SK-N-SH treated with all-trans-retinoic acid at 6 μM for 48 hours (cell line): ENCODE measurements at regions not wholly inside any gene's neighbourhood (a gene's known extent, or its start where the extent isn't known, plus 50 kb on each side); places are given as distances from the start of the nearest gene placed in this dataset.

Experiments used
- ATAC-seq: fragments of 200-7000 bp; cut with Tn5 transposase; 3 replicates; pipeline ENCODE4 v1.9.1; 2020; ENCODE audit warnings: mild to moderate bottlenecking, moderate library complexity
- BACH2 ChIP-seq: fragments of 250-450 bp; sonication (Bioruptor Pico); IDR thresholded peaks from 2 replicates; pipeline ENCODE4 v1.9.0; 2021; ENCODE audit warnings: mild to moderate bottlenecking, borderline replicate concordance
- CSDC2 ChIP-seq: fragments of 250-450 bp; sonication (Bioruptor Pico); IDR thresholded peaks from 2 replicates; pipeline ENCODE4 v1.5.0; 2020; ENCODE audit warnings: mild to moderate bottlenecking, moderate library complexity
- ESRRG ChIP-seq: fragments of 250-450 bp; sonication (Bioruptor Pico); IDR thresholded peaks from 2 replicates; pipeline ENCODE4 v1.6.1; 2021; ENCODE audit warnings: mild to moderate bottlenecking
- GLIS3 ChIP-seq: fragments of 250-450 bp; sonication (Bioruptor Pico); IDR thresholded peaks from 2 replicates; pipeline ENCODE4 v1.5.0; 2020; ENCODE audit warnings: mild to moderate bottlenecking, moderate library complexity
- ISL1 ChIP-seq: fragments of 250-450 bp; sonication (Bioruptor Pico); IDR thresholded peaks from 2 replicates; pipeline ENCODE4 v2.1.2; 2022; ENCODE audit warnings: mild to moderate bottlenecking, moderate library complexity
- OSR1 ChIP-seq: fragments of 250-450 bp; sonication (Bioruptor Pico); IDR thresholded peaks from 2 replicates; pipeline ENCODE4 v1.8.0; 2022; ENCODE audit warnings: moderate library complexity, mild to moderate bottlenecking, inconsistent platforms
- PPARA ChIP-seq: fragments of 250-450 bp; sonication (Bioruptor Pico); IDR thresholded peaks from 2 replicates; pipeline ENCODE4 v1.5.0; 2020; ENCODE audit warnings: mild to moderate bottlenecking, borderline replicate concordance
- RARB ChIP-seq: fragments of 250-450 bp; sonication (Bioruptor Pico); IDR thresholded peaks from 2 replicates; pipeline ENCODE4 v1.8.0; 2021; ENCODE audit warnings: mild to moderate bottlenecking, moderate library complexity
- SNAI2 ChIP-seq: fragments of 250-450 bp; sonication (Bioruptor Pico); IDR thresholded peaks from 2 replicates; pipeline ENCODE4 v1.5.0; 2020; ENCODE audit warnings: mild to moderate bottlenecking, moderate library complexity
- TCF4 ChIP-seq: fragments of 250-450 bp; sonication (Bioruptor Pico); IDR thresholded peaks from 2 replicates; pipeline ENCODE4 v1.8.0; 2021; ENCODE audit warnings: mild to moderate bottlenecking, moderate library complexity, borderline replicate concordance
- TOX ChIP-seq: fragments of 250-450 bp; sonication (Bioruptor Pico); IDR thresholded peaks from 2 replicates; pipeline ENCODE4 v1.8.0; 2021; ENCODE audit warnings: mild to moderate bottlenecking, moderate library complexity, borderline replicate concordance
- ZFP3 ChIP-seq: fragments of 250-450 bp; sonication (Bioruptor Pico); IDR thresholded peaks from 2 replicates; pipeline ENCODE4 v1.5.0; 2020; ENCODE audit warnings: mild to moderate bottlenecking, moderate library complexity
- ZFP30 ChIP-seq: fragments of 450-650 bp; formaldehyde crosslinking; IDR thresholded peaks from 2 replicates; pipeline ENCODE4 v1.5.0; 2022; ENCODE audit warnings: mild to moderate bottlenecking, moderate library complexity
- ZNF565 ChIP-seq: fragments of 450-650 bp; formaldehyde crosslinking; conservative IDR thresholded peaks from 2 replicates; pipeline ENCODE4 v1.5.0; 2020; ENCODE audit warnings: low read depth, mild to moderate bottlenecking, moderate library complexity
- ZNF70 ChIP-seq: fragments of 450-650 bp; formaldehyde crosslinking; IDR thresholded peaks from 2 replicates; pipeline ENCODE4 v1.5.0; 2020; ENCODE audit warnings: mild to moderate bottlenecking, moderate library complexity
- ZNF8 ChIP-seq: fragments of 450-650 bp; formaldehyde crosslinking; IDR thresholded peaks from 2 replicates; pipeline ENCODE4 v1.5.0; 2020; ENCODE audit warnings: mild to moderate bottlenecking, moderate library complexity
- TF ChIP-seq, protein P1 (sequence below): fragments of 250-450 bp; sonication (Bioruptor Pico); IDR thresholded peaks from 2 replicates; pipeline ENCODE4 v1.5.0; 2020; ENCODE audit warnings: mild to moderate bottlenecking, moderate library complexity
- TF ChIP-seq, protein P2 (sequence below): fragments of 250-450 bp; sonication (Bioruptor Pico); IDR thresholded peaks from 2 replicates; pipeline ENCODE4 v1.5.1; 2020; ENCODE audit warnings: low read depth, mild to moderate bottlenecking, moderate library complexity
- TF ChIP-seq, protein P3 (sequence below): fragments of 250-450 bp; sonication (Bioruptor Pico); IDR thresholded peaks from 2 replicates; pipeline ENCODE4 v1.8.0; 2020; ENCODE audit warnings: mild to moderate bottlenecking, moderate library complexity, borderline replicate concordance
- TF ChIP-seq, protein P4 (sequence below): fragments of 250-450 bp; sonication (Bioruptor Pico); IDR thresholded peaks from 2 replicates; pipeline ENCODE4 v1.5.1; 2021; ENCODE audit warnings: mild to moderate bottlenecking, moderate library complexity

DNA sequence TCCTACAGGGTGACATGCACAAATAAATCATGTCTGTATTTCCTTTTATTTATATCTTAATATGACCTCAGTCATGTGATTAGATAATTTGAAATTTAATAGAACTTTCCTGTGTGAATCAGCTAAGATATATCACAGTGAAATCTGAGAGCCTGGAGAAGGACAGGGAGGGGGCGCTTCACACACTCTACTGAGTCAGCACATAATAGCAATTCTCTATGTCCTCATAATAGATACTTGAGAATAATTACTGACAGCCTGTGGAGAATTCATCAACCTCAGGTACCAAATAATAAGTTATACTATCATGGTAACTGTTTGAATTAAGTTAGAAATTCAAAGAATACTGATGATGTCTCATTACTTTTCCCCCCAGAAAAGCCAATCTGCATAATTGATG, 98.0 kb upstream of the SLC10A2 start:
- ATAC-seq, result no peak
- TF ChIP-seq ZNF8 (CRISPR knock-in tag) (no peak), GLIS3 (CRISPR knock-in tag) (no peak), ZFP30 (CRISPR knock-in tag) (no peak), ZNF70 (no peak), ZFP3 (CRISPR knock-in tag) (no peak), ISL1 (no peak), RARB (CRISPR knock-in tag) (no peak), ESRRG (CRISPR knock-in tag) (no peak), PPARA (CRISPR knock-in tag) (no peak), ZNF565 (CRISPR knock-in tag) (no peak), BACH2 (CRISPR knock-in tag) (no peak), OSR1 (CRISPR knock-in tag) (no peak)
- TF ChIP-seq, protein P1, sequence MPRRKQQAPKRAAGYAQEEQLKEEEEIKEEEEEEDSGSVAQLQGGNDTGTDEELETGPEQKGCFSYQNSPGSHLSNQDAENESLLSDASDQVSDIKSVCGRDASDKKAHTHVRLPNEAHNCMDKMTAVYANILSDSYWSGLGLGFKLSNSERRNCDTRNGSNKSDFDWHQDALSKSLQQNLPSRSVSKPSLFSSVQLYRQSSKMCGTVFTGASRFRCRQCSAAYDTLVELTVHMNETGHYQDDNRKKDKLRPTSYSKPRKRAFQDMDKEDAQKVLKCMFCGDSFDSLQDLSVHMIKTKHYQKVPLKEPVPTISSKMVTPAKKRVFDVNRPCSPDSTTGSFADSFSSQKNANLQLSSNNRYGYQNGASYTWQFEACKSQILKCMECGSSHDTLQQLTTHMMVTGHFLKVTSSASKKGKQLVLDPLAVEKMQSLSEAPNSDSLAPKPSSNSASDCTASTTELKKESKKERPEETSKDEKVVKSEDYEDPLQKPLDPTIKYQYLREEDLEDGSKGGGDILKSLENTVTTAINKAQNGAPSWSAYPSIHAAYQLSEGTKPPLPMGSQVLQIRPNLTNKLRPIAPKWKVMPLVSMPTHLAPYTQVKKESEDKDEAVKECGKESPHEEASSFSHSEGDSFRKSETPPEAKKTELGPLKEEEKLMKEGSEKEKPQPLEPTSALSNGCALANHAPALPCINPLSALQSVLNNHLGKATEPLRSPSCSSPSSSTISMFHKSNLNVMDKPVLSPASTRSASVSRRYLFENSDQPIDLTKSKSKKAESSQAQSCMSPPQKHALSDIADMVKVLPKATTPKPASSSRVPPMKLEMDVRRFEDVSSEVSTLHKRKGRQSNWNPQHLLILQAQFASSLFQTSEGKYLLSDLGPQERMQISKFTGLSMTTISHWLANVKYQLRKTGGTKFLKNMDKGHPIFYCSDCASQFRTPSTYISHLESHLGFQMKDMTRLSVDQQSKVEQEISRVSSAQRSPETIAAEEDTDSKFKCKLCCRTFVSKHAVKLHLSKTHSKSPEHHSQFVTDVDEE (CRISPR knock-in tag), result no peak
- TF ChIP-seq, protein P2, sequence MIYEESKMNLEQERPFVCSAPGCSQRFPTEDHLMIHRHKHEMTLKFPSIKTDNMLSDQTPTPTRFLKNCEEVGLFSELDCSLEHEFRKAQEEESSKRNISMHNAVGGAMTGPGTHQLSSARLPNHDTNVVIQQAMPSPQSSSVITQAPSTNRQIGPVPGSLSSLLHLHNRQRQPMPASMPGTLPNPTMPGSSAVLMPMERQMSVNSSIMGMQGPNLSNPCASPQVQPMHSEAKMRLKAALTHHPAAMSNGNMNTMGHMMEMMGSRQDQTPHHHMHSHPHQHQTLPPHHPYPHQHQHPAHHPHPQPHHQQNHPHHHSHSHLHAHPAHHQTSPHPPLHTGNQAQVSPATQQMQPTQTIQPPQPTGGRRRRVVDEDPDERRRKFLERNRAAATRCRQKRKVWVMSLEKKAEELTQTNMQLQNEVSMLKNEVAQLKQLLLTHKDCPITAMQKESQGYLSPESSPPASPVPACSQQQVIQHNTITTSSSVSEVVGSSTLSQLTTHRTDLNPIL (CRISPR knock-in tag), result no peak

DNA sequence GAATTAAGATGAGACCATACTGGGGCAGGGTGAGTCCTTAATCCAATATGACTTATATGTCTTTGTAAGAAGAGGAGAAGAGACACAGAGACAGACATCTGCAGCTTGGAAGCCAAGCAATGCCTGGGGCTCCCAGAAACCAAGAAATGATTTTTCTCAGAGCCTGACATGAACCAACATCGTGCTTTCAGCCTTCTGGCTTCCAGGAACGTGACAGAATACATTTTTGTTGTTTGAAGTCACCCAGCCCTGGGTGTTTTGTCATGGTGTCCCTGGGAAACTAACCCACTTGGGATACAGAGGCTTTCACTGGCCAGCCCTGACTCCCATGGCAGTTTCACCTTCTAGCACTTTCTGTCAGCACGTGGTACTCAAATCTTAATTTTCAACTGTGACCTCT, 95.3 kb upstream of the SLC10A2 start:
- TF ChIP-seq SNAI2 (CRISPR knock-in tag), result no peak
- TF ChIP-seq, protein P3, sequence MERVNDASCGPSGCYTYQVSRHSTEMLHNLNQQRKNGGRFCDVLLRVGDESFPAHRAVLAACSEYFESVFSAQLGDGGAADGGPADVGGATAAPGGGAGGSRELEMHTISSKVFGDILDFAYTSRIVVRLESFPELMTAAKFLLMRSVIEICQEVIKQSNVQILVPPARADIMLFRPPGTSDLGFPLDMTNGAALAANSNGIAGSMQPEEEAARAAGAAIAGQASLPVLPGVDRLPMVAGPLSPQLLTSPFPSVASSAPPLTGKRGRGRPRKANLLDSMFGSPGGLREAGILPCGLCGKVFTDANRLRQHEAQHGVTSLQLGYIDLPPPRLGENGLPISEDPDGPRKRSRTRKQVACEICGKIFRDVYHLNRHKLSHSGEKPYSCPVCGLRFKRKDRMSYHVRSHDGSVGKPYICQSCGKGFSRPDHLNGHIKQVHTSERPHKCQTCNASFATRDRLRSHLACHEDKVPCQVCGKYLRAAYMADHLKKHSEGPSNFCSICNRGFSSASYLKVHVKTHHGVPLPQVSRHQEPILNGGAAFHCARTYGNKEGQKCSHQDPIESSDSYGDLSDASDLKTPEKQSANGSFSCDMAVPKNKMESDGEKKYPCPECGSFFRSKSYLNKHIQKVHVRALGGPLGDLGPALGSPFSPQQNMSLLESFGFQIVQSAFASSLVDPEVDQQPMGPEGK (CRISPR knock-in tag), result no peak
- TF ChIP-seq ZFP3 (CRISPR knock-in tag), result no peak
- TF ChIP-seq TOX (CRISPR knock-in tag), result no peak
- TF ChIP-seq GLIS3 (CRISPR knock-in tag), result no peak
- no peak for TF ChIP-seq ZNF70
- no peak for TF ChIP-seq ISL1
- no peak for ATAC-seq

DNA sequence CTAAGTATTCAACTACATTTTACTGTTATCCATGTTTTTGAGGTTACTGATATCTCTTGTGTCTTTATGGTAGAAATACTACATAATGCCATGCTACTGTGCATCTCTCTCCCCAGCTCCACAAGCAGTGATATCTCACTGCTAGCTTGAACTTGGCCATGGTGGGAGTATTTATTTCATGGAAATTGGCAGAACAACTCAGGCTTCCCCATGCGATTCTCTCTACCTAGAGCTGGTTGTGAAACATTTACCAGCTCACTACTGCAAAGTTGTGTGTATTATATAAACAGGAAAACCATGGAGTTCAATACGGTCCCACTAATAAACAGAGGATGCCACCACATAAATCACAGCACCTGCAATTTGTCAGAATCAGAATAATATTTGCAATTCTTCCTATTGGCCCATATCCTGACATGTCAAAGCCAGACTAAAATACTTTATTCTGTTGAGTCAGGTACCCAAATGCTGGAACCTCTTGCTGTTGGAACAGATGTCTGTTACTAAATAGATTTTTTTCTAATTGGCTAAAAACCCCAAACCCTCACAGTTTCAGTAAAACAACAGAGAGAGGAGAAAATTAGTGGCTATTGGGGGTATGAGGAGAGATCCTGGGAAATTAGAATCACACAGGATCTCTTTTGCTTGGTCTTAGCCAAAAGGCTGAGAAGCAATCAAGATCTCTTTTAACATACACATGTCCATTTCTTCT, 91.4 kb upstream of the SLC10A2 start:
- no peak for ATAC-seq
- TF ChIP-seq ESRRG (CRISPR knock-in tag) (no peak), PPARA (CRISPR knock-in tag) (no peak), ZNF565 (CRISPR knock-in tag) (no peak), CSDC2 (CRISPR knock-in tag) (no peak), TCF4 (CRISPR knock-in tag) (no peak)
- TF ChIP-seq, protein P4, sequence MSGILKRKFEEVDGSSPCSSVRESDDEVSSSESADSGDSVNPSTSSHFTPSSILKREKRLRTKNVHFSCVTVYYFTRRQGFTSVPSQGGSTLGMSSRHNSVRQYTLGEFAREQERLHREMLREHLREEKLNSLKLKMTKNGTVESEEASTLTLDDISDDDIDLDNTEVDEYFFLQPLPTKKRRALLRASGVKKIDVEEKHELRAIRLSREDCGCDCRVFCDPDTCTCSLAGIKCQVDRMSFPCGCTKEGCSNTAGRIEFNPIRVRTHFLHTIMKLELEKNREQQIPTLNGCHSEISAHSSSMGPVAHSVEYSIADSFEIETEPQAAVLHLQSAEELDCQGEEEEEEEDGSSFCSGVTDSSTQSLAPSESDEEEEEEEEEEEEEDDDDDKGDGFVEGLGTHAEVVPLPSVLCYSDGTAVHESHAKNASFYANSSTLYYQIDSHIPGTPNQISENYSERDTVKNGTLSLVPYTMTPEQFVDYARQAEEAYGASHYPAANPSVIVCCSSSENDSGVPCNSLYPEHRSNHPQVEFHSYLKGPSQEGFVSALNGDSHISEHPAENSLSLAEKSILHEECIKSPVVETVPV (CRISPR knock-in tag), result no peak
- TF ChIP-seq, protein P3 (CRISPR knock-in tag), result no peak
- TF ChIP-seq, protein P2 (CRISPR knock-in tag), result no peak
